WERI-Rb-1 (cell line): ENCODE measurements at regions not wholly inside any gene's neighbourhood (a gene's known extent, or its start where the extent isn't known, plus 50 kb on each side); places are given as distances from the start of the nearest gene placed in this dataset.

ENCODE experiments used
- DNase-seq: peaks from one replicate; pipeline ENCODE4 v3.0.0-alpha.2; 2020
- H3K27ac ChIP-seq: fragments of 250-450 bp; sonication (Bioruptor Pico); 2 replicates; pipeline ENCODE4 v1.5.1; 2020; ENCODE audit warnings: mild to moderate bottlenecking, moderate library complexity
- H3K27me3 ChIP-seq: fragments of 250-450 bp; sonication (Bioruptor Pico); 2 replicates; pipeline ENCODE4 v1.5.1; 2021; ENCODE audit warnings: mild to moderate bottlenecking, low read depth, moderate library complexity; ENCODE audit not compliant: insufficient read depth, severe bottlenecking
- H3K36me3 ChIP-seq: fragments of 250-450 bp; sonication (Bioruptor Pico); 2 replicates; pipeline ENCODE4 v1.5.1; 2020; ENCODE audit warnings: mild to moderate bottlenecking, moderate library complexity
- H3K4me3 ChIP-seq: 2 replicates; pipeline ENCODE4 v1.5.1; 2011; ENCODE audit warnings: low read depth, mild to moderate bottlenecking, control low read depth, low read length
- H3K9me3 ChIP-seq: fragments of 250-450 bp; sonication (Bioruptor Pico); 2 replicates; pipeline ENCODE4 v1.5.1; 2021; ENCODE audit warnings: mild to moderate bottlenecking, moderate library complexity; ENCODE audit not compliant: severe bottlenecking
- TF ChIP-seq, protein P1 (sequence below): IDR thresholded peaks from 2 replicates; pipeline ENCODE4 v1.5.1; 2011; ENCODE audit warnings: low read depth, mild to moderate bottlenecking, control low read depth, inconsistent platforms, low read length

DNA sequence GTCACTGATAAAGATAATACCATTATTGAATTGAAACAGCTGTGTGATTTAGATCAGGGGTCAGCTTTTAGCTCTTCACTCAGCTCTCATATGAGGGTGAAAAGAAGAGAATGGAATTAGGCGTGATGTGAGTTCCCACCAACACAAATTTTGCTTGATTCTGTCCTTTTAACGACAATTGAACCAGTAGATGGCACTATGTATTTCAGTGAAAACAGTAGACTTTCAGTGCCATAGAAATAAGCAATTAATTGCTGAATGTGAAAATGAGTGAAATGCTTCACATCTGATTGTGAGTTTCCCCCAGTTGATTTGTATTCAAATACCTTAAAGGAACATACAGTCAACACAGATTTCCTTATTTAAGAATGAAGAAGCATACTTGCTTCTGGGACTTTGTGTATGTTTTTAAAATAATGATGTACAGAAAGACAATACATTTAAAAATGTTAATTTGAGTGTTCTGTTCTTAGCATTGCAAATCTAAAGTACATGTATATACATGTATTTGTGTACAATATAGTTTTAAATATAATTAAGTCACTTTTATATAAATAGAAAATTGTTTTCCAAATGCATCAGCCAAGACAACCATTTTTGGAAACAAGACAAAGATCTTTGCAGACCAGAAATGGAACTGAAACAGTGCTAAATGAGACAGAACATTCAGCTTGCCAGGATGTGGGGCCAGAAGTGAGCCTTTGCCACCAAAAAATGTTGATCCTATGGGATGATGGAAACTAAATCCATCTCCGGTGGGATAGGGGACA is 178.8 kb downstream of the SNCA start:
- TF ChIP-seq, protein P1, sequence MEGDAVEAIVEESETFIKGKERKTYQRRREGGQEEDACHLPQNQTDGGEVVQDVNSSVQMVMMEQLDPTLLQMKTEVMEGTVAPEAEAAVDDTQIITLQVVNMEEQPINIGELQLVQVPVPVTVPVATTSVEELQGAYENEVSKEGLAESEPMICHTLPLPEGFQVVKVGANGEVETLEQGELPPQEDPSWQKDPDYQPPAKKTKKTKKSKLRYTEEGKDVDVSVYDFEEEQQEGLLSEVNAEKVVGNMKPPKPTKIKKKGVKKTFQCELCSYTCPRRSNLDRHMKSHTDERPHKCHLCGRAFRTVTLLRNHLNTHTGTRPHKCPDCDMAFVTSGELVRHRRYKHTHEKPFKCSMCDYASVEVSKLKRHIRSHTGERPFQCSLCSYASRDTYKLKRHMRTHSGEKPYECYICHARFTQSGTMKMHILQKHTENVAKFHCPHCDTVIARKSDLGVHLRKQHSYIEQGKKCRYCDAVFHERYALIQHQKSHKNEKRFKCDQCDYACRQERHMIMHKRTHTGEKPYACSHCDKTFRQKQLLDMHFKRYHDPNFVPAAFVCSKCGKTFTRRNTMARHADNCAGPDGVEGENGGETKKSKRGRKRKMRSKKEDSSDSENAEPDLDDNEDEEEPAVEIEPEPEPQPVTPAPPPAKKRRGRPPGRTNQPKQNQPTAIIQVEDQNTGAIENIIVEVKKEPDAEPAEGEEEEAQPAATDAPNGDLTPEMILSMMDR, result peak; percentile 16; the same call in 1 of the 2 replicates
- no peak overlapping the region for H3K27ac ChIP-seq
- H3K4me3 ChIP-seq, result no peak overlapping the region
- no peaks in the 10 kb centered on the region for H3K36me3 ChIP-seq
- no peaks in the 10 kb centered on the region for H3K9me3 ChIP-seq
- no peak for DNase-seq
- no peaks in the 10 kb centered on the region for H3K27me3 ChIP-seq

DNA sequence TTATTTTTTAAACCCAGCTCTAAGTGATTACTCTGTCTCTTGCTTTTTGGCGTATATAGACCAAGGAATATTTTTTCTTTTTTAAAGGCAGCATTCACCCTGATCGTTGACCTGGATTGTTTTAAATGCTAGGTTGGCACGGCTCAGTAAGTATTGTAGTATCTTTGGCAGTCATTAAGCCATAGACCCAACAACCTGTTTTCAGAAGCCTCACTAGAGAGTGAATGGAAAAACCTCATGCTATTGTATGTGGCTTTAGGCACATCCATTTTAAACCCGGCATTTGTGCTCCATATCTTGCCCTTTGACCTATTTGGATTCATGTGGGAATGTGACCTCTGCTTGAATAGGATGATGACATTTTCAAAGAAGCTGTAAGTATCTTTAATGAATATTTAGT is 183.9 kb downstream of the SNCA start:
- Histone ChIP-seq H3K9me3 (peaks cover 4% of the 10 kb centered on the region), H3K27me3 (no peaks in the 10 kb centered on the region), H3K27ac (no peak overlapping the region), H3K4me3 (no peak overlapping the region), H3K36me3 (no peaks in the 10 kb centered on the region)
- TF ChIP-seq, protein P1, result no peak
- DNase-seq, result no peak

GRCh38 chr4:89645482-89645881 is 191.5 kb downstream of the SNCA start:
- Histone ChIP-seq H3K4me3 (no peak overlapping the region), H3K27me3 (no peaks in the 10 kb centered on the region), H3K36me3 (no peaks in the 10 kb centered on the region), H3K27ac (no peak overlapping the region), H3K9me3 (peaks cover 7% of the 10 kb centered on the region)
- TF ChIP-seq, protein P1, result no peak
- no peak for DNase-seq

DNA sequence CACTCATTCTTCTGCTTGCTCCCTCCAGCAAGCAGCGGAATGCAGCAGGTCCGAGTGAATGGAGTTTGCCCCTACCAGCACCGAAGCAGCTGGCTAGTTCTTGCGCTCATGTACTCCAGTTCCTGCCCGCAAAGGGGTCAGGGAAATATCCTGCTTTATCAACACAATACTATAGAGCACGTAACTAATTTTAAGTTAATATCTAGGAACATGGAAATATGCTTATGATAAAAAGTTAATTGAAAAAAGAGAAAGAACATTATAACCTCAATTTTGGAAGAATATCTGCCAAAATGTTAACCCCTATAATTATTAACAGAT is 195.6 kb downstream of the SNCA start:
- Histone ChIP-seq H3K27me3 (no peaks in the 10 kb centered on the region), H3K4me3 (no peak overlapping the region), H3K27ac (no peak overlapping the region), H3K9me3 (no peaks in the 10 kb centered on the region), H3K36me3 (no peaks in the 10 kb centered on the region)
- TF ChIP-seq, protein P1, result no peak
- DNase-seq, result no peak

DNA sequence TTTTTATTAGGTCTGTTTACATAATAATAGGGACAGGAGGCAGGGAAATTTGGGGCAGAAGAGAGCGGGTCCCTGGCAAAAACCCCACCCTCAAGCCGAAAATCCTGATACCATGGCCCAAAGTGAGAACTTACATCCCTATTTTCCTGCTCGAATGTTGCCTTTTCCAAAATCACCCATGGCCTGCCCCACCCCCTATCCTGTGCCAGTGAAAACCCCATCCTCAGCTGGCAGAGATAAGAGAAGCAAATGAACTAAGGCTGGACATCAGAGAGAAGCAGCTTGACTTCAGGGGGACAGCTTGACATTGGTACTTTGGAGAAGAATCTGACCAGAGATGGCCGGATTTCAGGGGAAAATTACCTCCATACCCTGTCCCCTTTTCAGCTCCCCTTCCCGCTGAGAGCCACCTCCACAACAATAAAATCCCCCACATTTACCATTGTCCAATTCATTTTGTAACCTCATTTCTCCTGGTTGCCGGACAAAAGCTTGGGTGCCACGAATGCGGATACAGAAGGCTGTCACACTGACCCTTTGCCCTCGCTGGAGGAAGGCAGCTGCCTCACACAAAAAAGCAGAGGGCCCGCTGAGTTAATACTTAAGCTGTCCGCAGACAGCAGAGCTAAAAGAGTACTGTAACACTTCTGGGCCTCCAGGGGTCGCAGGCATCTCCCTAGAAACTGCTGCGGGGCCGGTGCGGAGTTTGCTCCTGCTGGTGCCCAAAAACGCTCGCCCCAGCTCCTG is 196.2 kb downstream of the SNCA start:
- TF ChIP-seq, protein P1, result peak; percentile 87
- H3K9me3 ChIP-seq, result no peaks in the 10 kb centered on the region
- peak overlapping the region; percentile 22; the same call in 1 of the 2 replicates for H3K27ac ChIP-seq
- no peaks in the 10 kb centered on the region for H3K27me3 ChIP-seq
- no peak overlapping the region for H3K4me3 ChIP-seq
- no peaks in the 10 kb centered on the region for H3K36me3 ChIP-seq
- DNase-seq, result peak; percentile 75

DNA sequence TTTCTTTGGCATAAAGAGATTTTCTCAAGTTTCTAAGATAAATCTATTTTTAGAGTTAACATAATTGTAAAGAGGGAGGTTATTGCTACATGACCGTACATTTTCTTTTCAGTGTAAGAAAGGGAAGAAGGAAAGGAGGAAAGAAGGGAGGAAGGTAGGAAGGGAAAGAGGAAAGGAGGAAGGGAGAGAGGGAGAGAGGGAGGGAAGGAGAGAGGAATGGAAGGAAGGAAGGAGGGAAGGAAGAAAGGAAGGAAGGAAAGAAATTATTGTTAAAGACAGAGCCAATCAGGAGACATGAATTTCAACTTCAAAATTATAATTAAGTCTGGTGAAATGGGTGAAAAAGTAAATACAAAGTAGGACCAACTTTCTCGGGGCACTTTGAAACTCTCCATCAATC is 197.6 kb downstream of the SNCA start:
- Histone ChIP-seq H3K9me3 (no peaks in the 10 kb centered on the region), H3K27me3 (no peaks in the 10 kb centered on the region), H3K27ac (no peak overlapping the region), H3K36me3 (no peaks in the 10 kb centered on the region), H3K4me3 (no peak overlapping the region)
- DNase-seq, result no peak
- TF ChIP-seq, protein P1, result no peak
